Caco-2 (cell line): ENCODE measurements at regions not wholly inside any gene's neighbourhood (a gene's known extent, or its start where the extent isn't known, plus 50 kb on each side); places are given as distances from the start of the nearest gene placed in this dataset.
"Not testable (repeated sequence)": the region's sequence is repeated elsewhere in the genome, so short reads cannot be mapped to it uniquely, and the experiment has no call there.

Experiments
- BruUV-seq: library from RNA; stranded (reverse); fragments of 400-500 nt; replicated peaks from 2 replicates; lab custom pipeline; 2021; lab: Mats Ljungman, UMichigan
- CTCF ChIA-PET: fragments of 300-600 bp; sonication (Branson Sonifier 250); formaldehyde crosslinking; loops from one replicate; lab custom pipeline; 2022; ENCODE audit warnings: antibody characterized with exemption; lab: Charles Lee
- POLR2A ChIA-PET: fragments of 300-600 bp; sonication (Branson Sonifier 250); formaldehyde crosslinking; loops from one replicate; lab custom pipeline; 2022; ENCODE audit warnings: antibody characterized with exemption; lab: Charles Lee
- DNase-seq, 2 experiments: peaks; one replicate each; pipeline versions ENCODE4 v3.0.0 to v3.0.0-alpha.2; 2020 to 2022
- H3K27me3 ChIP-seq: replicated peaks from 2 replicates; pipeline ENCODE4 v1.6.0; 2011; ENCODE audit warnings: low read length; ENCODE audit not compliant: control insufficient read depth, insufficient read depth
- H3K36me3 ChIP-seq: 2 replicates; pipeline ENCODE4 v1.5.1; 2011; ENCODE audit warnings: low read length; ENCODE audit not compliant: control insufficient read depth, insufficient read depth
- H3K4me1 ChIP-seq: fragments of 250-450 bp; sonication (Bioruptor Pico); 2 replicates; pipeline ENCODE4 v1.5.1; 2020; ENCODE audit warnings: mild to moderate bottlenecking
- H3K4me3 ChIP-seq: 2 replicates; pipeline ENCODE4 v1.5.1; 2011; ENCODE audit warnings: low read depth, mild to moderate bottlenecking, control low read depth, low read length
- H3K9me3 ChIP-seq: fragments of 250-450 bp; sonication (Bioruptor Pico); 2 replicates; pipeline ENCODE4 v1.5.1; 2020; ENCODE audit warnings: mild to moderate bottlenecking, moderate library complexity
- H3K27ac Mint-ChIP-seq: one replicate; pipeline ENCODE4 v1.8.0; 2022; ENCODE audit warnings: mixed read lengths; ENCODE audit not compliant: unreplicated experiment
- H3K27me3 Mint-ChIP-seq: one replicate; pipeline ENCODE4 v1.8.0; 2022; ENCODE audit warnings: mixed read lengths; ENCODE audit not compliant: insufficient read depth, unreplicated experiment
- H3K36me3 Mint-ChIP-seq: one replicate; pipeline ENCODE4 v1.8.0; 2022; ENCODE audit warnings: mild to moderate bottlenecking, mixed read lengths; ENCODE audit not compliant: insufficient read depth, unreplicated experiment
- H3K4me1 Mint-ChIP-seq: one replicate; pipeline ENCODE4 v1.8.0; 2022; ENCODE audit warnings: low read depth, mixed read lengths; ENCODE audit not compliant: unreplicated experiment
- H3K4me3 Mint-ChIP-seq: one replicate; pipeline ENCODE4 v1.8.0; 2022; ENCODE audit warnings: mild to moderate bottlenecking, moderate library complexity, mixed read lengths; ENCODE audit not compliant: unreplicated experiment
- H3K9me3 Mint-ChIP-seq: one replicate; pipeline ENCODE4 v1.8.0; 2022; ENCODE audit warnings: mixed read lengths; ENCODE audit not compliant: unreplicated experiment
- intact Hi-C: fragments of 100-400 bp; cut with micrococcal nuclease; formaldehyde crosslinking; loops from one replicate; pipeline ENCODE4 v1.10.0; 2022; ENCODE audit not compliant: unreplicated experiment

GRCh38 chr9:65385655-65386024, 100.6 kb upstream of the FOXD4L5 start:
- H3K4me1 Mint-ChIP-seq, DNase-seq, H3K4me3 Mint-ChIP-seq, H3K4me1 ChIP-seq, H3K9me3 Mint-ChIP-seq, H3K9me3 ChIP-seq, POLR2A ChIA-PET, intact Hi-C loops, H3K36me3 ChIP-seq, H3K27me3 Mint-ChIP-seq, BruUV-seq, H3K36me3 Mint-ChIP-seq, H3K4me3 ChIP-seq, H3K27me3 ChIP-seq, CTCF ChIA-PET, H3K27ac Mint-ChIP-seq: not testable (repeated sequence)

- intact Hi-C loops, result not testable (repeated sequence)
These were observed 100.0 kb upstream of the FOXD4L5 start for GRCh38 chr9:65384759-65385654.

GRCh38 chr9:65384066-65384465, 99.1 kb upstream of the FOXD4L5 start:
- H3K4me3 Mint-ChIP-seq, H3K4me1 Mint-ChIP-seq, intact Hi-C loops, DNase-seq, H3K9me3 ChIP-seq, H3K4me3 ChIP-seq, H3K9me3 Mint-ChIP-seq, CTCF ChIA-PET, H3K27ac Mint-ChIP-seq, H3K27me3 ChIP-seq, H3K36me3 ChIP-seq, H3K4me1 ChIP-seq, H3K36me3 Mint-ChIP-seq, H3K27me3 Mint-ChIP-seq, POLR2A ChIA-PET, BruUV-seq: not testable (repeated sequence)

More at GRCh38 chr9:65384759-65385654, 100.0 kb upstream of the FOXD4L5 start:
- POLR2A ChIA-PET, H3K27me3 ChIP-seq, BruUV-seq, H3K27ac Mint-ChIP-seq, H3K4me1 ChIP-seq, DNase-seq, H3K36me3 Mint-ChIP-seq, H3K9me3 Mint-ChIP-seq, H3K4me3 Mint-ChIP-seq, H3K27me3 Mint-ChIP-seq, CTCF ChIA-PET, H3K36me3 ChIP-seq, H3K4me1 Mint-ChIP-seq, H3K9me3 ChIP-seq, H3K4me3 ChIP-seq: not testable (repeated sequence)

- H3K27ac Mint-ChIP-seq, DNase-seq, H3K36me3 ChIP-seq, H3K27me3 ChIP-seq, H3K27me3 Mint-ChIP-seq, POLR2A ChIA-PET, H3K9me3 ChIP-seq, H3K4me1 ChIP-seq, H3K9me3 Mint-ChIP-seq, CTCF ChIA-PET, H3K4me3 ChIP-seq, H3K4me1 Mint-ChIP-seq, H3K4me3 Mint-ChIP-seq, BruUV-seq, intact Hi-C loops, H3K36me3 Mint-ChIP-seq: not testable (repeated sequence)
These were observed 98.6 kb upstream of the FOXD4L5 start for GRCh38 chr9:65383646-65384045.

GRCh38 chr9:65382701-65383318, 97.8 kb upstream of the FOXD4L5 start:
- H3K36me3 Mint-ChIP-seq, CTCF ChIA-PET, H3K4me1 ChIP-seq, intact Hi-C loops, H3K4me3 ChIP-seq, H3K4me3 Mint-ChIP-seq, H3K9me3 Mint-ChIP-seq, POLR2A ChIA-PET, DNase-seq, H3K27me3 Mint-ChIP-seq, H3K27me3 ChIP-seq, H3K9me3 ChIP-seq, H3K36me3 ChIP-seq, H3K4me1 Mint-ChIP-seq, BruUV-seq, H3K27ac Mint-ChIP-seq: not testable (repeated sequence)
